NCI-H187 (cell line): ENCODE measurements at regions not wholly inside any gene's neighbourhood (a gene's known extent, or its start where the extent isn't known, plus 50 kb on each side); places are given as distances from the start of the nearest gene placed in this dataset.
"Not testable (repeated sequence)": the region's sequence is repeated elsewhere in the genome, so short reads cannot be mapped to it uniquely, and the experiment has no call there.

Source experiments
- DNase-seq, 2 experiments: peaks; one replicate each; lab custom pipeline; 2025; lab: John Stamatoyannopoulos, UW

GRCh38 chr4:42205541-42205940 lies 53.1 kb upstream of the BEND4 start:
- DNase-seq: no peak

GRCh38 chr4:42216664-42217063 lies 64.2 kb upstream of the BEND4 start:
- DNase-seq: no peak

- DNase-seq: no peak
These were observed 72.8 kb upstream of the BEND4 start for GRCh38 chr4:42225286-42225685.

GRCh38 chr4:42234817-42235216 lies 82.4 kb upstream of the BEND4 start:
- DNase-seq: no peak

- no peak for DNase-seq
These were observed 83.0 kb upstream of the BEND4 start for GRCh38 chr4:42235304-42236021.

GRCh38 chr4:42237010-42237409 lies 84.6 kb upstream of the BEND4 start:
- DNase-seq: no peak

GRCh38 chr4:42237451-42237850 lies 85.0 kb upstream of the BEND4 start:
- no peak for DNase-seq

- no peak for DNase-seq
These were observed 96.5 kb upstream of the BEND4 start for GRCh38 chr4:42248972-42249371.

GRCh38 chr4:42252315-42252714 lies 99.9 kb upstream of the BEND4 start:
- no peak for DNase-seq

- DNase-seq: not testable (repeated sequence)
These were observed 105.2 kb upstream of the BEND4 start for GRCh38 chr4:42257645-42258044.

- DNase-seq: no peak
These were observed 110.4 kb upstream of the BEND4 start for GRCh38 chr4:42262701-42263490.

- no peak for DNase-seq
These were observed 113.5 kb upstream of the BEND4 start for GRCh38 chr4:42265782-42266602.

- no peak for DNase-seq
These were observed 115.3 kb upstream of the BEND4 start for GRCh38 chr4:42267724-42268123.

- no peak for DNase-seq
These were observed 116.4 kb upstream of the BEND4 start for GRCh38 chr4:42268824-42269223.

- no peak for DNase-seq
These were observed 118.6 kb upstream of the BEND4 start for GRCh38 chr4:42271096-42271495.

GRCh38 chr4:42277291-42277690 lies 120.0 kb upstream of the SHISA3 start:
- DNase-seq: no peak

- DNase-seq: no peak
These were observed 118.5 kb upstream of the SHISA3 start for GRCh38 chr4:42278709-42279324.

GRCh38 chr4:42280327-42281095 lies 116.8 kb upstream of the SHISA3 start:
- no peak for DNase-seq

GRCh38 chr4:42281324-42282020 lies 115.8 kb upstream of the SHISA3 start:
- no peak for DNase-seq

GRCh38 chr4:42282081-42282901 lies 115.0 kb upstream of the SHISA3 start:
- DNase-seq: peak in 1 of 2 experiments; percentile 61
